Spleen (tissue), 11 donors: ENCODE measurements at regions not wholly inside any gene's neighbourhood (a gene's known extent, or its start where the extent isn't known, plus 50 kb on each side); places are given as distances from the start of the nearest gene placed in this dataset.
"Not testable (repeated sequence)": the region's sequence is repeated elsewhere in the genome, so short reads cannot be mapped to it uniquely, and the experiment has no call there.

Experiments used
- DNase-seq: peaks from one replicate; pipeline ENCODE4 v3.0.0-alpha.2; 2020
- H3K27ac ChIP-seq, 8 donors: fragments of 200-600 bp; sonication (generic) in 7 of 8; 1 replicate in 4 of 8; 2 replicates in 4 of 8; pipeline versions ENCODE4 v1.5.0 to v1.8.0; 2016 to 2021; ENCODE audit warnings: inconsistent platforms in 4 of 8, mild to moderate bottlenecking in 4 of 8, moderate library complexity in 1 of 8
- H3K27me3 ChIP-seq, 7 donors: fragments of 200-600 bp; sonication (generic) in 6 of 7; replicated peaks in 1 of 7; 1 replicate in 4 of 7; 2 replicates in 3 of 7; pipeline versions ENCODE4 v1.5.0 to v1.8.0; 2016 to 2021; ENCODE audit warnings: inconsistent platforms in 3 of 7, mild to moderate bottlenecking in 1 of 7
- H3K36me3 ChIP-seq, 6 donors: fragments of 200-600 bp; sonication (generic) in 5 of 6; 1 replicate in 4 of 6; 2 replicates in 2 of 6; pipeline versions ENCODE4 v1.5.0 to v1.8.0; 2016 to 2021; ENCODE audit warnings: inconsistent platforms in 2 of 6
- H3K4me1 ChIP-seq, 6 donors: fragments of 200-600 bp; sonication (generic) in 5 of 6; 1 replicate in 3 of 6; 2 replicates in 3 of 6; pipeline versions ENCODE4 v1.5.0 to v1.8.0; 2016 to 2021; ENCODE audit warnings: inconsistent platforms in 3 of 6
- H3K4me3 ChIP-seq, 8 donors: fragments of 200-600 bp; sonication (generic) in 7 of 8; 1 replicate in 4 of 8; 2 replicates in 4 of 8; pipeline versions ENCODE4 v1.5.0 to v1.8.0; 2016 to 2021; ENCODE audit warnings: inconsistent platforms in 4 of 8, mild to moderate bottlenecking in 4 of 8, moderate library complexity in 2 of 8
- H3K9me3 ChIP-seq, 8 donors: fragments of 200-600 bp; sonication (generic) in 7 of 8; 1 replicate in 4 of 8; 2 replicates in 4 of 8; pipeline versions ENCODE4 v1.5.0 to v1.8.0; 2016 to 2021; ENCODE audit warnings: inconsistent platforms in 4 of 8
- CTCF ChIP-seq, 11 experiments: fragments of 200-600 bp in 7 of 11; fragments of 450-650 bp in 4 of 11; sonication (generic) in 4 of 11; IDR thresholded peaks in 8 of 11; conservative IDR thresholded peaks in 3 of 11; 1 replicate in 7 of 11; 2 replicates in 4 of 11; pipeline versions ENCODE4 v1.4.0 to v1.8.0; 2016 to 2021; ENCODE audit warnings: antibody characterized with exemption in 11 of 11, inconsistent platforms in 4 of 11, mild to moderate bottlenecking in 1 of 11
- POLR2A ChIP-seq, 3 donors: fragments of 450-650 bp; IDR thresholded peaks; one replicate each; pipeline ENCODE4 v1.5.1; 2017; ENCODE audit warnings: antibody characterized with exemption in 3 of 3, mild to moderate bottlenecking in 1 of 3
- POLR2AphosphoS5 ChIP-seq, 3 donors: sonication (generic); formaldehyde crosslinking; IDR thresholded peaks; one replicate each; pipeline ENCODE4 v1.5.1; 2017; ENCODE audit warnings: antibody characterized with exemption in 3 of 3
- WGBS, 5 donors: extraction: QIAGEN DNeasy Blood & Tissue Kit in 3 of 5; methylation state at CpG; one replicate each; pipeline versions ENCODE4 v1.1.5 to v1.1.7; 2013 to 2018; 5-methylcytosine and 5-hydroxymethylcytosine counted together
- intact Hi-C: fragments of 100-400 bp; cut with DNase I; formaldehyde crosslinking; loops from one replicate; pipeline ENCODE4 v1.15.0; 2023; ENCODE audit warnings: low total_unique reads
- donor health status: healthy with polysubstance abuse.
- donor health status: DM: no; HTN: no; CAD: no; lungs with moderate emphysema.
- donor health status: DM: no; HTN: no; CAD: no.
- donor health status: Bipolar disorder and iron deficiency.
- donor health status: healthy.
- donor health status: DM: no; HTN: no; CAD: no.
- donor health status: DM: yes; HTN: yes; CAD: no.

- DNase-seq: no peak
- no peaks in the 10 kb centered on the region for H3K27me3 ChIP-seq
- WGBS, 5 donors: 66 to 77% (median 73%) methylated on average over 17 of the region's 17 CpGs
- H3K4me3 ChIP-seq: no peak overlapping the region
- no peaks in the 10 kb centered on the region for H3K36me3 ChIP-seq
- no peak for TF ChIP-seq CTCF (IDR thresholded peaks at IDR 0.05 in 8 of 11, conservative IDR thresholded peaks at IDR 0.05 in 3 of 11)
- TF ChIP-seq POLR2AphosphoS5 (IDR thresholded peaks at IDR 0.05): peak in 1 of 3 donors; percentile 37
- TF ChIP-seq POLR2A (IDR thresholded peaks at IDR 0.05): no peak
- H3K9me3 ChIP-seq: no peaks in the 10 kb centered on the region
- H3K27ac ChIP-seq: peak overlapping the region in 7 of 8 donors; percentile 42 to 84 (median 54)
- intact Hi-C loops: no loop called here
- H3K4me1 ChIP-seq: peaks cover 8 to 54% (median 25%) of the 10 kb centered on the region in 6 donors
Observed at GRCh38 chr2:136281281-136282114, 163.5 kb upstream of the CXCR4 start.

- WGBS, 5 donors: 33 to 91% (median 65%) methylated on average over 1 to 4 of the region's 4 CpGs
- H3K4me1 ChIP-seq, intact Hi-C loops, H3K27ac ChIP-seq, H3K4me3 ChIP-seq, DNase-seq, H3K36me3 ChIP-seq, H3K27me3 ChIP-seq: not testable (repeated sequence)
- peaks cover 0 to 27% (median 16%) of the 10 kb centered on the region in 8 donors for H3K9me3 ChIP-seq
Observed at GRCh38 chr2:136266346-136266745, 148.4 kb upstream of the CXCR4 start.

GRCh38 chr2:136259551-136259950, 141.6 kb upstream of the CXCR4 start:
- Histone ChIP-seq H3K36me3 (no peaks in the 10 kb centered on the region), H3K27ac (no peak overlapping the region), H3K4me3 (no peak overlapping the region), H3K4me1 (peaks cover 0 to 23% (median 18%) of the 10 kb centered on the region in 6 donors), H3K9me3 (peaks cover 0 to 3% (median 0%) of the 10 kb centered on the region in 8 donors), H3K27me3 (no peaks in the 10 kb centered on the region)
- TF ChIP-seq POLR2A (IDR thresholded peaks at IDR 0.05): no peak
- TF ChIP-seq CTCF (IDR thresholded peaks at IDR 0.05 in 8 of 11, conservative IDR thresholded peaks at IDR 0.05 in 3 of 11): no peak
- TF ChIP-seq POLR2AphosphoS5 (IDR thresholded peaks at IDR 0.05): no peak
- 87 to 97% (median 90%) methylated on average over 3 of the region's 3 CpGs for WGBS, 5 donors
- no peak for DNase-seq
- intact Hi-C loops: no loop called here

GRCh38 chr2:136257893-136258292, 139.9 kb upstream of the CXCR4 start:
- H3K36me3 ChIP-seq: no peaks in the 10 kb centered on the region
- 65 to 90% (median 80%) methylated on average over 1 of the region's 1 CpG for WGBS, 5 donors
- no peaks in the 10 kb centered on the region for H3K9me3 ChIP-seq
- H3K27ac ChIP-seq: no peak overlapping the region
- TF ChIP-seq CTCF (IDR thresholded peaks at IDR 0.05 in 8 of 11, conservative IDR thresholded peaks at IDR 0.05 in 3 of 11) (no peak), POLR2A (IDR thresholded peaks at IDR 0.05) (no peak), POLR2AphosphoS5 (IDR thresholded peaks at IDR 0.05) (no peak)
- DNase-seq: no peak
- H3K4me1 ChIP-seq: peaks cover 0 to 40% (median 31%) of the 10 kb centered on the region in 6 donors
- no peaks in the 10 kb centered on the region for H3K27me3 ChIP-seq
- intact Hi-C loops: no loop called here
- H3K4me3 ChIP-seq: no peak overlapping the region
